ENCODE measurements at regions not wholly inside any gene's neighbourhood (a gene's known extent, or its start where the extent isn't known, plus 50 kb on each side); places are given as distances from the start of the nearest gene placed in this dataset.
"Not testable (repeated sequence)": the region's sequence is repeated elsewhere in the genome, so short reads cannot be mapped to it uniquely, and the experiment has no call there.

- DNase-seq, result no peak
Observed at GRCh38 chr21:14903172-14903865, 161.5 kb downstream of the NRIP1 start.

GRCh38 chr21:14901482-14901958 is 163.3 kb downstream of the NRIP1 start:
- no peak for DNase-seq

- no peak for DNase-seq
Observed at GRCh38 chr21:14900611-14901010, 164.2 kb downstream of the NRIP1 start.

- no peak for DNase-seq
Observed at GRCh38 chr21:14900058-14900457, 164.7 kb downstream of the NRIP1 start.

GRCh38 chr21:14895792-14896191 is 169.0 kb downstream of the NRIP1 start:
- DNase-seq, result no peak

- no peak for DNase-seq
Observed at GRCh38 chr21:14890141-14890540, 174.7 kb downstream of the NRIP1 start.

- DNase-seq, result no peak
Observed at GRCh38 chr21:14889080-14889810, 175.6 kb downstream of the NRIP1 start.

- no peak for DNase-seq
Observed at GRCh38 chr21:14888202-14888601, 176.6 kb downstream of the NRIP1 start.

GRCh38 chr21:14886001-14886400 is 178.8 kb downstream of the NRIP1 start:
- no peak for DNase-seq

GRCh38 chr21:14883351-14883750 is 181.4 kb downstream of the NRIP1 start:
- no peak for DNase-seq

GRCh38 chr21:14882545-14882944 is 182.3 kb downstream of the NRIP1 start:
- DNase-seq, result not testable (repeated sequence)

GRCh38 chr21:14881863-14882499 is 182.8 kb downstream of the NRIP1 start:
- no peak for DNase-seq

GRCh38 chr21:14880922-14881321 is 183.9 kb downstream of the NRIP1 start:
- no peak for DNase-seq

GRCh38 chr21:14879458-14879857 is 185.3 kb downstream of the NRIP1 start:
- no peak for DNase-seq

GRCh38 chr21:14878971-14879370 is 185.8 kb downstream of the NRIP1 start:
- no peak for DNase-seq

- DNase-seq, result no peak
Observed at GRCh38 chr21:14877581-14878228, 187.1 kb downstream of the NRIP1 start.

GRCh38 chr21:14876524-14876840 is 188.3 kb downstream of the NRIP1 start:
- no peak for DNase-seq

- DNase-seq, result no peak
Observed at GRCh38 chr21:14875704-14876523, 188.9 kb downstream of the NRIP1 start.

GRCh38 chr21:14875186-14875585 is 189.6 kb downstream of the NRIP1 start:
- no peak for DNase-seq

- no peak for DNase-seq
Observed at GRCh38 chr21:14874379-14874778, 190.4 kb downstream of the NRIP1 start.

GRCh38 chr21:14871861-14872260 is 192.9 kb downstream of the NRIP1 start:
- DNase-seq, result no peak

GRCh38 chr21:14870853-14871149 is 194.0 kb downstream of the NRIP1 start:
- DNase-seq, result no peak
